H9 (cell line): ENCODE measurements at regions not wholly inside any gene's neighbourhood (a gene's known extent, or its start where the extent isn't known, plus 50 kb on each side); places are given as distances from the start of the nearest gene placed in this dataset.

Experiments used
- DNase-seq: peaks from one replicate; pipeline ENCODE4 v3.0.0-alpha.2; 2017
- H2AFZ ChIP-seq: one replicate; pipeline ENCODE4 v1.6.1; 2013; ENCODE audit warnings: mild to moderate bottlenecking, low read length, control low read depth, moderate library complexity
- H2AK5ac ChIP-seq: 2 replicates; pipeline ENCODE4 v1.6.1; 2013; ENCODE audit warnings: low read length, control low read depth, mixed read lengths; ENCODE audit not compliant: insufficient read length
- H2BK120ac ChIP-seq: one replicate; pipeline ENCODE4 v1.6.1; 2013; ENCODE audit warnings: low read depth, mild to moderate bottlenecking, low read length, control low read depth, inconsistent platforms; ENCODE audit not compliant: poor library complexity, severe bottlenecking
- H2BK12ac ChIP-seq: 2 replicates; pipeline ENCODE4 v1.6.1; 2013; ENCODE audit warnings: low read length, control low read depth, mixed read lengths, low read depth; ENCODE audit not compliant: insufficient read length
- H2BK15ac ChIP-seq: 2 replicates; pipeline ENCODE4 v1.6.1; 2013; ENCODE audit warnings: low read depth, low read length, control low read depth
- H2BK20ac ChIP-seq: one replicate; pipeline ENCODE4 v1.6.1; 2013; ENCODE audit warnings: low read depth, mild to moderate bottlenecking, low read length, control low read depth, inconsistent platforms; ENCODE audit not compliant: poor library complexity, severe bottlenecking
- H2BK5ac ChIP-seq: 2 replicates; pipeline ENCODE4 v1.6.1; 2013; ENCODE audit warnings: low read length, control low read depth, mixed read lengths; ENCODE audit not compliant: insufficient read length
- H3K14ac ChIP-seq: 2 replicates; pipeline ENCODE4 v1.6.1; 2013; ENCODE audit warnings: low read length, control low read depth; ENCODE audit not compliant: insufficient read depth
- H3K18ac ChIP-seq: 2 replicates; pipeline ENCODE4 v1.6.1; 2013; ENCODE audit warnings: low read depth, mild to moderate bottlenecking, mixed read lengths, low read length, control low read depth; ENCODE audit not compliant: insufficient read length
- H3K23ac ChIP-seq: 2 replicates; pipeline ENCODE4 v1.6.1; 2013; ENCODE audit warnings: low read length, control low read depth, mixed read lengths, low read depth; ENCODE audit not compliant: insufficient read length
- H3K23me2 ChIP-seq: 2 replicates; pipeline ENCODE4 v1.6.1; 2013; ENCODE audit warnings: low read depth, mild to moderate bottlenecking, mixed read lengths, low read length, control low read depth; ENCODE audit not compliant: insufficient read length, poor library complexity, severe bottlenecking
- H3K27ac ChIP-seq: 2 replicates; pipeline ENCODE4 v1.5.1; 2013; ENCODE audit warnings: low read length, control low read depth, mixed read lengths, low read depth; ENCODE audit not compliant: insufficient read length
- H3K27me3 ChIP-seq: 2 replicates; pipeline ENCODE4 v1.6.1; 2013; ENCODE audit warnings: low read length, control low read depth, inconsistent platforms; ENCODE audit not compliant: insufficient read depth
- H3K4ac ChIP-seq: 2 replicates; pipeline ENCODE4 v1.6.1; 2013; ENCODE audit warnings: low read depth, mild to moderate bottlenecking, control low read depth, inconsistent platforms, low read length, moderate library complexity
- H3K4me1 ChIP-seq: 2 replicates; pipeline ENCODE4 v1.6.1; 2013; ENCODE audit warnings: low read length, control low read depth, inconsistent platforms; ENCODE audit not compliant: insufficient read depth
- H3K4me2 ChIP-seq: 2 replicates; pipeline ENCODE4 v1.6.1; 2013; ENCODE audit warnings: low read length, control low read depth, mixed read lengths; ENCODE audit not compliant: insufficient read length, insufficient read depth
- H3K56ac ChIP-seq: 2 replicates; pipeline ENCODE4 v1.6.1; 2013; ENCODE audit warnings: low read depth, mild to moderate bottlenecking, mixed read lengths, low read length, control low read depth; ENCODE audit not compliant: insufficient read length
- H3K79me1 ChIP-seq: 2 replicates; pipeline ENCODE4 v1.6.1; 2013; ENCODE audit warnings: low read depth, mild to moderate bottlenecking, moderate library complexity, low read length, control low read depth, inconsistent platforms; ENCODE audit not compliant: insufficient read depth, poor library complexity, severe bottlenecking
- H3K79me2 ChIP-seq: 2 replicates; pipeline ENCODE4 v1.6.1; 2013; ENCODE audit warnings: low read length, control low read depth, inconsistent platforms; ENCODE audit not compliant: insufficient read depth
- H3K9ac ChIP-seq: 2 replicates; pipeline ENCODE4 v1.6.1; 2013; ENCODE audit warnings: low read length, control low read depth, mixed read lengths; ENCODE audit not compliant: insufficient read length; ENCODE audit errors: extremely low read depth
- H3K9me3 ChIP-seq: one replicate; pipeline ENCODE4 v1.6.1; 2013; ENCODE audit warnings: low read depth, low read length, inconsistent platforms; ENCODE audit not compliant: control insufficient read depth
- H3T11ph ChIP-seq: one replicate; pipeline ENCODE4 v1.6.1; 2013; ENCODE audit warnings: mild to moderate bottlenecking, low read length, control low read depth, inconsistent platforms
- H4K20me1 ChIP-seq: one replicate; pipeline ENCODE4 v1.6.1; 2013; ENCODE audit not compliant: control insufficient read depth, insufficient read length, insufficient read depth
- H4K5ac ChIP-seq: 2 replicates; pipeline ENCODE4 v1.6.1; 2013; ENCODE audit warnings: low read depth, mild to moderate bottlenecking, mixed read lengths, low read length, control low read depth; ENCODE audit not compliant: insufficient read length
- H4K8ac ChIP-seq: replicated peaks from 2 replicates; pipeline ENCODE4 v1.6.1; 2013; ENCODE audit warnings: low read length, control low read depth, mixed read lengths, low read depth; ENCODE audit not compliant: insufficient read length
- H4K91ac ChIP-seq: 2 replicates; pipeline ENCODE4 v1.6.1; 2013; ENCODE audit warnings: low read depth, mild to moderate bottlenecking, moderate library complexity, mixed read lengths, low read length, control low read depth; ENCODE audit not compliant: insufficient read length
- H3K27ac Mint-ChIP-seq, 3 experiments: 2 replicates in 2 of 3; 3 replicates in 1 of 3; pipeline ENCODE4 v1.8.0; 2020 to 2021; ENCODE audit warnings: mixed read lengths in 3 of 3, mild to moderate bottlenecking in 1 of 3, moderate library complexity in 1 of 3
- H3K27me3 Mint-ChIP-seq: 2 replicates; pipeline ENCODE4 v1.8.0; 2021; ENCODE audit warnings: low read depth, mild to moderate bottlenecking, moderate library complexity, mixed read lengths
- H3K36me3 Mint-ChIP-seq, 3 experiments: 2 replicates in 2 of 3; 3 replicates in 1 of 3; pipeline ENCODE4 v1.8.0; 2020 to 2021; ENCODE audit warnings: low read depth in 3 of 3, mixed read lengths in 3 of 3; ENCODE audit not compliant: insufficient read depth in 1 of 3
- H3K4me1 Mint-ChIP-seq, 2 experiments: 2 replicates each; pipeline ENCODE4 v1.8.0; 2020; ENCODE audit warnings: mixed read lengths in 2 of 2
- H3K4me3 Mint-ChIP-seq, 2 experiments: 2 replicates in 1 of 2; 3 replicates in 1 of 2; pipeline ENCODE4 v1.8.0; 2020 to 2021; ENCODE audit warnings: mild to moderate bottlenecking in 2 of 2, mixed read lengths in 2 of 2, moderate library complexity in 1 of 2
- H3K9me3 Mint-ChIP-seq, 2 experiments: 2 replicates in 1 of 2; 3 replicates in 1 of 2; pipeline ENCODE4 v1.8.0; 2020; ENCODE audit warnings: mild to moderate bottlenecking in 2 of 2, mixed read lengths in 2 of 2, moderate library complexity in 1 of 2
- CTCF ChIP-seq: fragments of 200-600 bp; sonication (generic); conservative IDR thresholded peaks from 3 replicates; pipeline ENCODE4 v1.8.0; 2021; ENCODE audit warnings: antibody characterized with exemption, mild to moderate bottlenecking
- WGBS: extraction: QIAGEN DNeasy Blood & Tissue Kit; methylation state at CpG from one replicate; pipeline ENCODE4 v1.1.7; 2013; ENCODE audit warnings: missing lambda C conversion rate, low lambda C conversion rate, mixed read lengths; ENCODE audit not compliant: insufficient read length; ENCODE audit errors: extremely low coverage; 5-methylcytosine and 5-hydroxymethylcytosine counted together

- Mint-ChIP-seq H3K36me3 (no peaks in the 10 kb centered on the region), H3K27me3 (peaks cover 4% of the 10 kb centered on the region), H3K4me3 (no peak overlapping the region), H3K27ac (no peak overlapping the region), H3K4me1 (peaks cover 11 to 15% of the 10 kb centered on the region in 2 experiments), H3K9me3 (no peaks in the 10 kb centered on the region)
- H3K23me2 ChIP-seq: no peaks in the 10 kb centered on the region
- peak; percentile 77 for DNase-seq
- no peak overlapping the region for H3K56ac ChIP-seq
- H3K9me3 ChIP-seq: no peaks in the 10 kb centered on the region
- H4K8ac ChIP-seq: no peak overlapping the region
- H3K14ac ChIP-seq: no peak overlapping the region
- no peak overlapping the region for H3T11ph ChIP-seq
- H2BK5ac ChIP-seq: no peak overlapping the region
- TF ChIP-seq CTCF: peak; percentile 75
- no peak overlapping the region for H2BK120ac ChIP-seq
- no peak overlapping the region for H2BK15ac ChIP-seq
- H3K27ac ChIP-seq: no peak overlapping the region
- H3K27me3 ChIP-seq: no peaks in the 10 kb centered on the region
- no peak overlapping the region for H3K4me2 ChIP-seq
- no peaks in the 10 kb centered on the region for H3K4me1 ChIP-seq
- peaks cover 3% of the 10 kb centered on the region for H4K20me1 ChIP-seq
- H3K79me2 ChIP-seq: no peaks in the 10 kb centered on the region
- H3K79me1 ChIP-seq: no peaks in the 10 kb centered on the region
- no CpG with 5 or more reads among the region's 5 CpGs for WGBS
- no peak overlapping the region for H4K91ac ChIP-seq
- H2AFZ ChIP-seq: no peak overlapping the region
- H3K23ac ChIP-seq: no peak overlapping the region
- no peak overlapping the region for H3K4ac ChIP-seq
- H4K5ac ChIP-seq: no peak overlapping the region
- no peak overlapping the region for H2BK12ac ChIP-seq
- no peak overlapping the region for H3K9ac ChIP-seq
- no peak overlapping the region for H3K18ac ChIP-seq
- no peak overlapping the region for H2AK5ac ChIP-seq
- no peak overlapping the region for H2BK20ac ChIP-seq
These were observed 277.0 kb downstream of the PTPRU start for GRCh38 chr1:29513357-29513756.
